Ectodermal cell (in vitro differentiated cells): ENCODE measurements at regions not wholly inside any gene's neighbourhood (a gene's known extent, or its start where the extent isn't known, plus 50 kb on each side); places are given as distances from the start of the nearest gene placed in this dataset.

Experiments
- H3K27ac ChIP-seq: 2 replicates; pipeline ENCODE4 v1.7.0; 2013; ENCODE audit warnings: mild to moderate bottlenecking, low read depth, low read length; ENCODE audit not compliant: insufficient read depth, poor library complexity, severe bottlenecking
- H3K27me3 ChIP-seq: 2 replicates; pipeline ENCODE4 v1.7.0; 2013; ENCODE audit warnings: mild to moderate bottlenecking, low read length; ENCODE audit not compliant: insufficient read depth, control insufficient read depth, poor library complexity, severe bottlenecking
- H3K36me3 ChIP-seq: one replicate; pipeline ENCODE4 v1.7.0; 2013; ENCODE audit warnings: low read length; ENCODE audit not compliant: control insufficient read depth, insufficient read depth
- H3K4me1 ChIP-seq: one replicate; pipeline ENCODE4 v1.7.0; 2013; ENCODE audit warnings: low read length; ENCODE audit not compliant: control insufficient read depth, insufficient read depth
- H3K4me3 ChIP-seq: 2 replicates; pipeline ENCODE4 v1.7.0; 2013; ENCODE audit warnings: low read depth, low read length, control low read depth; ENCODE audit not compliant: insufficient read depth
- H3K9me3 ChIP-seq: 2 replicates; pipeline ENCODE4 v1.7.0; 2013; ENCODE audit warnings: mild to moderate bottlenecking, low read length, moderate library complexity; ENCODE audit not compliant: control insufficient read depth
- WGBS, 2 experiments: methylation state at CpG; one replicate each; pipeline ENCODE4 v1.1.7; 2013; ENCODE audit warnings: missing lambda C conversion rate in 2 of 2; 5-methylcytosine and 5-hydroxymethylcytosine counted together

- Histone ChIP-seq H3K27me3 (no peaks in the 10 kb centered on the region), H3K4me3 (no peak overlapping the region), H3K4me1 (no peaks in the 10 kb centered on the region), H3K36me3 (no peaks in the 10 kb centered on the region), H3K9me3 (no peaks in the 10 kb centered on the region), H3K27ac (no peak overlapping the region)
- 91 to 94% methylated on average over 7 of the region's 7 CpGs for WGBS, 2 experiments
Observed at GRCh38 chr16:86403085-86403484, 107.2 kb upstream of the FOXF1 start.

- Histone ChIP-seq H3K27ac (no peak overlapping the region), H3K9me3 (no peaks in the 10 kb centered on the region), H3K36me3 (no peaks in the 10 kb centered on the region), H3K4me3 (no peak overlapping the region), H3K27me3 (no peaks in the 10 kb centered on the region), H3K4me1 (no peaks in the 10 kb centered on the region)
- 80% methylated on average over 8 of the region's 8 CpGs for WGBS, 2 experiments
Observed at GRCh38 chr16:86403541-86404163, 106.7 kb upstream of the FOXF1 start.

GRCh38 chr16:86404678-86405077, 105.6 kb upstream of the FOXF1 start:
- Histone ChIP-seq H3K27ac (no peak overlapping the region), H3K36me3 (no peaks in the 10 kb centered on the region), H3K27me3 (no peaks in the 10 kb centered on the region), H3K9me3 (no peaks in the 10 kb centered on the region), H3K4me3 (no peak overlapping the region), H3K4me1 (no peaks in the 10 kb centered on the region)
- 80 to 81% methylated on average over 10 to 11 of the region's 12 CpGs for WGBS, 2 experiments

GRCh38 chr16:86405319-86405718, 105.0 kb upstream of the FOXF1 start:
- no peak overlapping the region for H3K27ac ChIP-seq
- H3K9me3 ChIP-seq = no peaks in the 10 kb centered on the region
- no peaks in the 10 kb centered on the region for H3K27me3 ChIP-seq
- WGBS, 2 experiments = 92 to 94% methylated on average over 12 of the region's 12 CpGs
- no peaks in the 10 kb centered on the region for H3K36me3 ChIP-seq
- H3K4me1 ChIP-seq = no peaks in the 10 kb centered on the region
- no peak overlapping the region for H3K4me3 ChIP-seq

GRCh38 chr16:86406056-86406455, 104.3 kb upstream of the FOXF1 start:
- H3K4me1 ChIP-seq = no peaks in the 10 kb centered on the region
- H3K36me3 ChIP-seq = no peaks in the 10 kb centered on the region
- H3K27ac ChIP-seq = no peak overlapping the region
- 92 to 94% methylated on average over 10 of the region's 10 CpGs for WGBS, 2 experiments
- H3K9me3 ChIP-seq = no peaks in the 10 kb centered on the region
- H3K4me3 ChIP-seq = no peak overlapping the region
- H3K27me3 ChIP-seq = no peaks in the 10 kb centered on the region

GRCh38 chr16:86408685-86409084, 101.6 kb upstream of the FOXF1 start:
- no peaks in the 10 kb centered on the region for H3K36me3 ChIP-seq
- no peak overlapping the region for H3K4me3 ChIP-seq
- H3K27ac ChIP-seq = no peak overlapping the region
- no peaks in the 10 kb centered on the region for H3K4me1 ChIP-seq
- no peaks in the 10 kb centered on the region for H3K9me3 ChIP-seq
- WGBS, 2 experiments = 50 to 60% methylated on average over 4 of the region's 4 CpGs
- H3K27me3 ChIP-seq = no peaks in the 10 kb centered on the region

GRCh38 chr16:86410081-86410480, 100.2 kb upstream of the FOXF1 start:
- Histone ChIP-seq H3K4me1 (no peaks in the 10 kb centered on the region), H3K9me3 (no peaks in the 10 kb centered on the region), H3K36me3 (no peaks in the 10 kb centered on the region), H3K27ac (no peak overlapping the region), H3K4me3 (no peak overlapping the region), H3K27me3 (no peaks in the 10 kb centered on the region)
- WGBS, 2 experiments = 64 to 66% methylated on average over 2 of the region's 2 CpGs

GRCh38 chr16:86410529-86410928, 99.8 kb upstream of the FOXF1 start:
- Histone ChIP-seq H3K4me1 (no peaks in the 10 kb centered on the region), H3K4me3 (no peak overlapping the region), H3K36me3 (no peaks in the 10 kb centered on the region), H3K27ac (no peak overlapping the region), H3K27me3 (no peaks in the 10 kb centered on the region), H3K9me3 (no peaks in the 10 kb centered on the region)
- 91% methylated on average over 5 of the region's 5 CpGs for WGBS, 2 experiments

- Histone ChIP-seq H3K27ac (no peak overlapping the region), H3K36me3 (no peaks in the 10 kb centered on the region), H3K4me3 (no peak overlapping the region), H3K9me3 (no peaks in the 10 kb centered on the region), H3K27me3 (no peaks in the 10 kb centered on the region), H3K4me1 (no peaks in the 10 kb centered on the region)
- 80 to 81% methylated on average over 7 of the region's 7 CpGs for WGBS, 2 experiments
Observed at GRCh38 chr16:86411897-86412296, 98.4 kb upstream of the FOXF1 start.

- 88% methylated on average over 9 of the region's 9 CpGs for WGBS, 2 experiments
- no peaks in the 10 kb centered on the region for H3K9me3 ChIP-seq
- H3K36me3 ChIP-seq = no peaks in the 10 kb centered on the region
- H3K27me3 ChIP-seq = no peaks in the 10 kb centered on the region
- H3K4me3 ChIP-seq = no peak overlapping the region
- H3K27ac ChIP-seq = no peak overlapping the region
- H3K4me1 ChIP-seq = no peaks in the 10 kb centered on the region
Observed at GRCh38 chr16:86414991-86415740, 95.2 kb upstream of the FOXF1 start.
